MM.1S (cell line): ENCODE measurements at regions not wholly inside any gene's neighbourhood (a gene's known extent, or its start where the extent isn't known, plus 50 kb on each side); places are given as distances from the start of the nearest gene placed in this dataset.
"Not testable (repeated sequence)": the region's sequence is repeated elsewhere in the genome, so short reads cannot be mapped to it uniquely, and the experiment has no call there.

Experiments
- DNase-seq: peaks from one replicate; pipeline ENCODE4 v3.0.0-alpha.2; 2015
- H2AFZ ChIP-seq: fragments of 300-600 bp; sonication (generic); 2 replicates; pipeline ENCODE4 v1.6.0; 2016; ENCODE audit warnings: antibody characterized with exemption, low read length
- H3F3A ChIP-seq: fragments of 300-600 bp; sonication (generic); 2 replicates; pipeline ENCODE4 v1.6.1; 2016; ENCODE audit warnings: mild to moderate bottlenecking, antibody characterized with exemption, low read length, moderate library complexity, mixed read lengths; ENCODE audit not compliant: insufficient read depth
- H3K27ac ChIP-seq: fragments of 300-600 bp; sonication (generic); 2 replicates; pipeline ENCODE4 v1.5.1; 2016; ENCODE audit warnings: mild to moderate bottlenecking, low read length
- H3K27me3 ChIP-seq: fragments of 300-600 bp; sonication (generic); replicated peaks from 2 replicates; pipeline ENCODE4 v1.6.0; 2016; ENCODE audit warnings: low read length; ENCODE audit not compliant: insufficient read depth
- H3K36me3 ChIP-seq: fragments of 300-600 bp; sonication (generic); replicated peaks from 2 replicates; pipeline ENCODE4 v1.6.1; 2016; ENCODE audit warnings: mild to moderate bottlenecking, low read length, mixed read lengths; ENCODE audit not compliant: insufficient read depth
- H3K4me1 ChIP-seq: fragments of 300-600 bp; sonication (generic); 2 replicates; pipeline ENCODE4 v1.6.1; 2016; ENCODE audit warnings: low read length, mixed read lengths
- H3K4me2 ChIP-seq: fragments of 300-600 bp; sonication (generic); 2 replicates; pipeline ENCODE4 v1.6.0; 2016; ENCODE audit warnings: low read depth, low read length
- H3K4me3 ChIP-seq: fragments of 300-600 bp; sonication (generic); 2 replicates; pipeline ENCODE4 v1.5.1; 2016; ENCODE audit warnings: low read length, mixed read lengths
- H3K79me2 ChIP-seq: fragments of 300-600 bp; sonication (generic); 2 replicates; pipeline ENCODE4 v1.6.1; 2016; ENCODE audit warnings: mixed run types, low read length, mixed read lengths
- H3K9ac ChIP-seq: fragments of 300-600 bp; sonication (generic); 2 replicates; pipeline ENCODE4 v1.6.1; 2016; ENCODE audit warnings: low read length, mixed read lengths
- H3K9me2 ChIP-seq: fragments of 300-600 bp; sonication (generic); replicated peaks from 2 replicates; pipeline ENCODE4 v1.6.1; 2016; ENCODE audit warnings: mild to moderate bottlenecking, low read length, mixed read lengths; ENCODE audit not compliant: insufficient read depth
- H3K9me3 ChIP-seq: fragments of 300-600 bp; sonication (generic); replicated peaks from 2 replicates; pipeline ENCODE4 v1.6.1; 2016; ENCODE audit warnings: mild to moderate bottlenecking, low read length, mixed read lengths; ENCODE audit not compliant: insufficient read depth
- H4K20me1 ChIP-seq: fragments of 300-600 bp; sonication (generic); 2 replicates; pipeline ENCODE4 v1.6.1; 2016; ENCODE audit warnings: mild to moderate bottlenecking, low read length, moderate library complexity, mixed read lengths; ENCODE audit not compliant: insufficient read depth
- CTCF ChIP-seq: fragments of 300-600 bp; sonication (generic); IDR thresholded peaks from 2 replicates; pipeline ENCODE4 v1.5.1; 2016; ENCODE audit warnings: antibody characterized with exemption, low read length, mixed read lengths
- EZH2 ChIP-seq: fragments of 300-600 bp; sonication (generic); optimal IDR thresholded peaks from 2 replicates; pipeline ENCODE3; 2017; ENCODE audit warnings: low read depth, mild to moderate bottlenecking, antibody characterized with exemption, low read length, mixed read lengths
- EZH2phosphoT487 ChIP-seq: fragments of 300-600 bp; sonication (generic); IDR thresholded peaks from 2 replicates; pipeline ENCODE4 v1.6.1; 2018; ENCODE audit warnings: antibody characterized with exemption, low read length

DNA sequence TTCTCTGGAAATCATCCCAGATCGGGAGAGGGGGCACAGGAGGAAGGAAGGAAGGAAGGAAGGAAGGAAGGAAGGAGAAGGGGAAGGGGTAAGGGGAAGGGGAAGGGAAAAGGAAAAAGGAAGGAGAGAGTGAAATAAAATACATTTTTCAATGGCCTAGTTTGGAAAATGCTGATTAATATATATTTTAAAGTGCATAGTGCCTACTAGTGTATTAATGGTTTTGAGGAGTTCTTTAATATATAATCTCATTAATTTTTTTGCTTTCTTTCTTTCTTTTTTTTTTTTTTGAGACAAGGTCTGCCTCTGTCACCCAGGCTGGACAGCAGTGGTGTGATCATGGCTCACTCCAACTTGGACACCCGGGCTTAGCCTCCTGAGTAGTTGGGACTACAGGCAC lies 107.8 kb upstream of the FOLH1 start:
- Histone ChIP-seq H3K4me3 (no peak overlapping the region), H3K36me3 (no peaks in the 10 kb centered on the region), H3K79me2 (no peaks in the 10 kb centered on the region), H3K9ac (no peak overlapping the region), H2AFZ (no peak overlapping the region), H3K27me3 (no peaks in the 10 kb centered on the region), H3K9me3 (no peaks in the 10 kb centered on the region), H3F3A (no peaks in the 10 kb centered on the region), H3K9me2 (no peaks in the 10 kb centered on the region), H3K4me1 (no peaks in the 10 kb centered on the region), H3K4me2 (no peak overlapping the region), H3K27ac (no peak overlapping the region), H4K20me1 (no peaks in the 10 kb centered on the region)
- no peak for DNase-seq
- no peak for TF ChIP-seq EZH2phosphoT487
- TF ChIP-seq CTCF = no peak
- TF ChIP-seq EZH2 = no peak

DNA sequence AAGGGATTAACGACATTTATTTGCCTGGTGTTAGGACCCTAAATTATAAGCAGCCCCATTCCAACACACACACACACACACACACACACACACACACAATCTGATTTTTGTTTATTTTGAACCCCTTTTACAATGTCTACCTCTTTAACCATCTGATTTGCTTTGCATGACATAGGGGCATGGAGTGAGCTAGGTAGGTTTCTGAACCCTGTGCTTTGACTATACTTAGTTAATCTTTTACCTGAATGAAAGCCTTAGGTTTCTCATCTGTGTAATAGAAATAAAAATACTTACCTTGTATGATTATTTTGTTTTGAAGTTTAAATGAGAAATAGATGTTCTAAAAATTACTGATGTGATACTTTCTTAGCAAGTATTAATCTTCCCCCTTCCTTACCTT lies 94.7 kb upstream of the FOLH1 start:
- TF ChIP-seq EZH2phosphoT487 (no peak), EZH2 (no peak), CTCF (no peak)
- H3K9ac ChIP-seq = no peak overlapping the region
- H3K27ac ChIP-seq = no peak overlapping the region
- no peak overlapping the region for H3K4me3 ChIP-seq
- no peaks in the 10 kb centered on the region for H3K9me2 ChIP-seq
- H3K79me2 ChIP-seq = no peaks in the 10 kb centered on the region
- H4K20me1 ChIP-seq = no peaks in the 10 kb centered on the region
- DNase-seq = no peak
- no peaks in the 10 kb centered on the region for H3K9me3 ChIP-seq
- no peaks in the 10 kb centered on the region for H3K27me3 ChIP-seq
- H3K4me1 ChIP-seq = no peaks in the 10 kb centered on the region
- H3K36me3 ChIP-seq = no peaks in the 10 kb centered on the region
- H3F3A ChIP-seq = no peaks in the 10 kb centered on the region
- no peak overlapping the region for H3K4me2 ChIP-seq
- no peak overlapping the region for H2AFZ ChIP-seq

- H4K20me1 ChIP-seq = no peaks in the 10 kb centered on the region
- H3K4me1 ChIP-seq = no peaks in the 10 kb centered on the region
- no peaks in the 10 kb centered on the region for H3K79me2 ChIP-seq
Observed at GRCh38 chr11:49302360-49302759, 94.0 kb upstream of the FOLH1 start.

GRCh38 chr11:49298017-49298416 lies 89.6 kb upstream of the FOLH1 start:
- not testable (repeated sequence) for H3K79me2 ChIP-seq, H3K4me1 ChIP-seq, DNase-seq, H3F3A ChIP-seq, H3K4me3 ChIP-seq, H3K27ac ChIP-seq, H3K27me3 ChIP-seq, H2AFZ ChIP-seq, H3K9me3 ChIP-seq, H3K9ac ChIP-seq, H3K36me3 ChIP-seq, H3K9me2 ChIP-seq, H3K4me2 ChIP-seq, H4K20me1 ChIP-seq

More at GRCh38 chr11:49302360-49302759, 94.0 kb upstream of the FOLH1 start:
- Histone ChIP-seq H3K9ac (no peak overlapping the region), H3K9me2 (no peaks in the 10 kb centered on the region), H3K27me3 (no peaks in the 10 kb centered on the region), H3K4me3 (no peak overlapping the region), H2AFZ (no peak overlapping the region), H3K4me2 (no peak overlapping the region), H3K36me3 (no peaks in the 10 kb centered on the region), H3F3A (no peaks in the 10 kb centered on the region), H3K9me3 (no peaks in the 10 kb centered on the region), H3K27ac (no peak overlapping the region)
- no peak for TF ChIP-seq CTCF
- TF ChIP-seq EZH2 = no peak
- TF ChIP-seq EZH2phosphoT487 = no peak
- peak; percentile 33 for DNase-seq

GRCh38 chr11:49283911-49284310 lies 75.5 kb upstream of the FOLH1 start:
- not testable (repeated sequence) for H3K9me3 ChIP-seq, H3F3A ChIP-seq, H3K4me3 ChIP-seq, H3K27me3 ChIP-seq, H3K9me2 ChIP-seq, H4K20me1 ChIP-seq, H3K4me1 ChIP-seq, H3K79me2 ChIP-seq, H3K27ac ChIP-seq, DNase-seq, H3K9ac ChIP-seq, H2AFZ ChIP-seq, H3K36me3 ChIP-seq, H3K4me2 ChIP-seq

GRCh38 chr11:49283282-49283681 lies 74.9 kb upstream of the FOLH1 start:
- not testable (repeated sequence) for H3K27me3 ChIP-seq, H3F3A ChIP-seq, H3K79me2 ChIP-seq, DNase-seq, H3K4me2 ChIP-seq, H3K4me1 ChIP-seq, H4K20me1 ChIP-seq, H3K9me3 ChIP-seq, H2AFZ ChIP-seq, H3K4me3 ChIP-seq, H3K27ac ChIP-seq, H3K9me2 ChIP-seq, H3K36me3 ChIP-seq, H3K9ac ChIP-seq
